GM12891 (cell line): ENCODE measurements at regions not wholly inside any gene's neighbourhood (a gene's known extent, or its start where the extent isn't known, plus 50 kb on each side); places are given as distances from the start of the nearest gene placed in this dataset.

Experiments used
- DNase-seq: peaks from one replicate; pipeline ENCODE4 v3.0.0; 2011; ENCODE audit warnings: low spot score; ENCODE audit not compliant: insufficient read length
- FAIRE-seq: peaks from 2 replicates; lab custom pipeline; 2011; peaks lifted over from hg19 to GRCh38; lab: Jason Lieb, UNC
- PAX5 ChIP-seq: IDR thresholded peaks from 2 replicates; pipeline ENCODE4 v1.6.1; 2011; ENCODE audit warnings: low read length, moderate library complexity, mild to moderate bottlenecking; ENCODE audit not compliant: insufficient read depth, severe bottlenecking
- POLR2A ChIP-seq: IDR thresholded peaks from 2 replicates; pipeline ENCODE4 v1.6.1; 2011; ENCODE audit warnings: low read depth, low read length, control low read depth
- POLR2AphosphoS5 ChIP-seq: IDR thresholded peaks from 2 replicates; pipeline ENCODE4 v1.6.1; 2011; ENCODE audit warnings: low read depth, low read length, control low read depth
- POU2F2 ChIP-seq: IDR thresholded peaks from 2 replicates; pipeline ENCODE4 v1.6.1; 2011; ENCODE audit warnings: low read depth, mild to moderate bottlenecking, control low read depth, low read length, moderate library complexity
- SPI1 ChIP-seq: IDR thresholded peaks from 2 replicates; pipeline ENCODE4 v1.6.1; 2011; ENCODE audit warnings: low read depth, low read length, control low read depth
- TAF1 ChIP-seq: IDR thresholded peaks from 2 replicates; pipeline ENCODE4 v1.6.1; 2011; ENCODE audit warnings: low read depth, low read length, control low read depth

DNA sequence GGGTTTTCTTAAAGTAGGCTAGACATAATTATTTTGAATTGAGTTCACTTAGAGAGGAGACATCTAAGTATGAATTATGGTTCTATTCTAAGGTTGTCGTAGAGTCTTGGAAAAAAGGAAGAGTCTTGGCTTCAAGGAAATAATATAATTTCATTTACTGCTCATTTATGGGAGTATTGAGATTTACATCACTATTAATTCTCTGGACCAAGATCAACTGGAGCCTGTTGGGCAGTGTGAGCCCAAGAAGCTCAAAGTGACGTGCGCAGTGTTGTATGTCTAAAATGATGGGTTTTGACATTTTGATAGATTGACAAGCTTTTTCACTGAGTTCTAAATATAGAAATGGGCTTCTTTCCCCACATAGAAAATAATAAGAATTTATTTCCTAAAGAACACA, 154.7 kb downstream of the QPCT start:
- DNase-seq = no peak
- no peak for TF ChIP-seq SPI1
- TF ChIP-seq POLR2A = no peak
- no peak for TF ChIP-seq TAF1
- TF ChIP-seq PAX5 = no peak
- no peak for TF ChIP-seq POLR2AphosphoS5
- no peak for TF ChIP-seq POU2F2
- no peak for FAIRE-seq

GRCh38 chr2:37500031-37500430, 155.6 kb downstream of the QPCT start:
- TF ChIP-seq POLR2A = no peak
- TF ChIP-seq SPI1 = peak; percentile 49
- DNase-seq (no peak), FAIRE-seq (peak; percentile 13)

DNA sequence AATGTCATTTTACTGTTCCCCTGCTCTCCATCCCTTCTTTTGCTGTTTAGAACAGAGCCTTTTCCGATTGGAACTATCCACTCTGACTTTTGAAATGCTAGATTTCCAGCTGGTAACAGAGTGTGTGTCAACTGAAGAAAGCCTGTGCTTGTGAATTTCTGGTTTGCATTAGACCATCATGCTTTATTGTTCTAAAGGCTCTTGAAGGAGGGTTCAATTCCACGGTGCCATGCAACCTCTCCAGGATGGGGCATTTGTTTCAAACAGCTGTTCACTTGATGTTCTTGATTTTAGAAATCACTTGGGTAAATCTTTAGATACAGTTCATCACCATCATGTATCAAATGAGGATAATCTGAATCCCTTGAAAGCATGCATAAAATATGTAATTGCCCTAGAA, 156.7 kb downstream of the QPCT start:
- TF ChIP-seq POLR2A (no peak), POLR2AphosphoS5 (no peak), POU2F2 (no peak), PAX5 (no peak), SPI1 (no peak), TAF1 (no peak)
- DNase-seq (no peak), FAIRE-seq (no peak)

- DNase-seq (no peak), FAIRE-seq (no peak)
- TF ChIP-seq PAX5 (no peak), TAF1 (no peak), SPI1 (no peak), POLR2A (no peak), POU2F2 (no peak), POLR2AphosphoS5 (no peak)
Observed at GRCh38 chr2:37506407-37507050, 162.1 kb downstream of the QPCT start.

- FAIRE-seq (no peak), DNase-seq (no peak)
Observed at GRCh38 chr2:37507051-37507410, 162.6 kb downstream of the QPCT start.

DNA sequence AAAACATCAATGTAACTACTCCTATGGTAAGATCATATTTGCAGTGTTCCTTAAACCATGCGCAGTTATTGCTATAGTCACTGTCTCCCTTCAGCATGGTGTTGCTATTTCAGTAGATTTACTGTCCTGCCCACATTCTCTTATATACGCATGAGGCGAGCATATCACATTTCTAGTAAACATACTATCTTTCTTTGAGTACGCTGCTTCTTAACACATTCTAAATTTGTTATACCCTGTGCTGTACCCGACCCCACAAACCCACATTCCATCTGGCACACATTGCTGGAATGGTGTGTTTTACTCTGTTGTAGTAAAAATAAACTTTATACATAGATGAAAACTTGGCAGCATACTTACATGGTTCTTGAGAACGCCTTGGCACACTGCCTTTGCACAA, 163.3 kb downstream of the QPCT start:
- no peak for FAIRE-seq
- TF ChIP-seq SPI1 (no peak), TAF1 (no peak), POLR2AphosphoS5 (no peak), POLR2A (no peak), PAX5 (no peak)
- no peak for DNase-seq

More at GRCh38 chr2:37507051-37507410, 162.6 kb downstream of the QPCT start:
- TF ChIP-seq PAX5 = no peak
- no peak for TF ChIP-seq POLR2AphosphoS5
- TF ChIP-seq TAF1 = no peak
- no peak for TF ChIP-seq POLR2A
- TF ChIP-seq SPI1 = no peak
- no peak for TF ChIP-seq POU2F2

DNA sequence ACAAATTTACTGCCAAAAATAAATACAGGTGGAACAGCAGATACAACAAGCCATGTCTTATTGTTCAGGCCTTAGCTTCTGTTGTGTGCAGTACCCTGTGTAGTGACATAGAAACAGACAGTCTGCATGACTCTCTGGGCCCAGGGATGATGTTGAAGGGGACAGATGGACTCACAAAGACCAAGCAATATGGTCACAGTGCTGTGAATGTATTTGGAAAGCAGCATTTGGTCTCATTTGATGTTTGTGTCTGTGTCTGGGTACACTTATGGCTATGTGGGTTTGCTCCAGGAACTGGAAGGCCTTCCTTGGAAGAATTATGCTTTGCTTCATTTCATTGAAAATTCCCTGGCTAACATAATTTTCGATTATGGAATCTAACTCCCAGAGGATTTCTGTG, 158.5 kb downstream of the CDC42EP3 start:
- no peak for TF ChIP-seq POU2F2
- TF ChIP-seq SPI1 = no peak
- no peak for TF ChIP-seq PAX5
- TF ChIP-seq TAF1 = no peak
- no peak for TF ChIP-seq POLR2A
- TF ChIP-seq POLR2AphosphoS5 = no peak
- FAIRE-seq (no peak), DNase-seq (no peak)

DNA sequence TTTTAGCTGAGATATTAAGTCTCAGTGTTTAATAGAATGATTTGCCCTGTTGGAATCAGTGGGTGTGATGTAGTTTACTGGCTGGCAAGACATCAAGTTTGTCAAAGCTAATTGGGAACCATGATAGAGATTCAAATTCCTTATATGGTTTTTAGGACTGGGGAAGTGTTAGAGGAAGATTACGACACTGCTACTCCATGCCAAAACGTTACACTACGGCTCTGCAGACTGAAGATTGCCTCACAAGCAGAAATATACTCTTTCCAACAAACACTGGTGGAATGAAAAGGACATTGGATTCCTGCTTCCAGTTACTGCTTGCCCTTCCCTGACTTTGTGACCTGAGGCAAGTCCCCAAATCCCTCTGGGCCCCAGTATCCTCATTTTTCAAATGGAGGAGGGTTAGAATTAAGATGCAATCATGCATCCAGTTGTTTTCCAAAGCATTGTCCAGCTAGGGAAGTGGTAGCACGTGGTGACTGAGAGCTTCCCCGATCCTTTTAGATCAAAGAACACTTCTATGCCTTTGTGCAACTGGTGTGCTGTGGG, 147.6 kb downstream of the CDC42EP3 start:
- no peak for FAIRE-seq

DNA sequence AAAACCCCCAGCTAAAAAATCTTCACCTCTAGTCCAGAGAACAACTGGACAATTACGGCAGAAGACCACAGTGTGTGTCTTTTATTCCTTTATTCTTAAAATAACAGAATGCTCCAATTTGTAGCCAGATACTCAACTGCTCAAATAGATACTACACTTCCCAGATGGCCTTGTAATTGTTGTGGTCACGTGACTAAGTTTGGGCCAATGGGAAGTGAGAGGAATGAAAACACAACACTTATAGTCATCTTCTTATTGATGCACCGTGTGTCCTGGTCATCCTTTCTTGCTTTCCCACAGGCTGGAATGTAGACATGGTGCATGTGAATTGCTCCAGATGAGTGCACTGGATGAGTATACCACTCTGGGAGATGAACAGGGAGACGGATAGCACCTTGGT, 145.1 kb downstream of the CDC42EP3 start:
- TF ChIP-seq POLR2A (no peak), POU2F2 (no peak), PAX5 (no peak), SPI1 (no peak), TAF1 (no peak), POLR2AphosphoS5 (no peak)
- FAIRE-seq (peak; percentile 35), DNase-seq (no peak)

More for the DNA sequence above, 147.6 kb downstream of the CDC42EP3 start:
- DNase-seq = no peak
- no peak for TF ChIP-seq POLR2A
- TF ChIP-seq POU2F2 = no peak
- no peak for TF ChIP-seq TAF1
- TF ChIP-seq SPI1 = no peak
- no peak for TF ChIP-seq POLR2AphosphoS5
- TF ChIP-seq PAX5 = no peak

- DNase-seq = no peak
- TF ChIP-seq POLR2AphosphoS5 (no peak), TAF1 (no peak), SPI1 (no peak), POLR2A (no peak), PAX5 (no peak), POU2F2 (no peak)
- FAIRE-seq = no peak
Observed at GRCh38 chr2:37526856-37527255, 144.6 kb downstream of the CDC42EP3 start.
